DMS53 treated with DMSO at 0.1 percent for 48 hours (cell line): ENCODE measurements at regions not wholly inside any gene's neighbourhood (a gene's known extent, or its start where the extent isn't known, plus 50 kb on each side); places are given as distances from the start of the nearest gene placed in this dataset.
"Not testable (repeated sequence)": the region's sequence is repeated elsewhere in the genome, so short reads cannot be mapped to it uniquely, and the experiment has no call there.

Experiments used
- DNase-seq: peaks from one replicate; lab custom pipeline; 2025; ENCODE audit not compliant: unreplicated experiment; lab: John Stamatoyannopoulos, UW

DNA sequence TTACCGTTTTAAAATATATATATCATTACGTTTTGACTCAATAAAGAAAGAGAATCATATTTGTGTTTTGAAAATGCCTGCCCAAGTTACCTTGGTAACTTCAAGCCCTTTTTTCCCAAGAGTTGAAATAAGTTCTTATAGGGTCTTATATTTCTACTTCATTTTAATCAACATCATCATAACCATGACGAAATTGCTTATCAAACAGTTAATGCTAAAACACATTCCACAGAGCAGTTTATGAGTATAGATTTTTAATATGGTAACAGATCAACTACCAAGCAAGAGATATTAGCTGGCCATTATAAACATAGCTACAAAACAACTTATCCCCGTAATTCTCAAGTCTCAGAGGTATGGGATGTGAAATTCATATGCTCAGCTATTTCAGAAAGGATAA is 197.9 kb upstream of the LRRTM4 start:
- no peak for DNase-seq

DNA sequence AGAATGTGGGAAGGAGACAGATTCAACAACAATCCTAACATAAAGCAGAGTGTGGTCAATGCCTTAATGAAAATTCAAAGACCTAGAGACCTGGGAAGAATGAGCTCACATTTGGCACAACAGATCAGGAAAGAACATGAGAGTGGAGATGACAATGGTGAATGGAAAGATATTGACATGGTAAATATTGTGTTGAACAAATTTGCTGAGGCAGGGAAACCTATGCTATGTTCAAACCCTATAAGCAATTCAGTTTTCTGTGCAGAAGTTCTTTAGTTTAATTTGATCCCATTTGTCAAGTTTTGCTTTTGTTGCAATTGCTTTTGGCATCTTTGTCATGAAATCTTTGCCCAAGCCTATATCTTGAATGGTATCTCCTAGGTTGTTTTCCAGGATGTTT is 199.4 kb upstream of the LRRTM4 start:
- no peak for DNase-seq

DNA sequence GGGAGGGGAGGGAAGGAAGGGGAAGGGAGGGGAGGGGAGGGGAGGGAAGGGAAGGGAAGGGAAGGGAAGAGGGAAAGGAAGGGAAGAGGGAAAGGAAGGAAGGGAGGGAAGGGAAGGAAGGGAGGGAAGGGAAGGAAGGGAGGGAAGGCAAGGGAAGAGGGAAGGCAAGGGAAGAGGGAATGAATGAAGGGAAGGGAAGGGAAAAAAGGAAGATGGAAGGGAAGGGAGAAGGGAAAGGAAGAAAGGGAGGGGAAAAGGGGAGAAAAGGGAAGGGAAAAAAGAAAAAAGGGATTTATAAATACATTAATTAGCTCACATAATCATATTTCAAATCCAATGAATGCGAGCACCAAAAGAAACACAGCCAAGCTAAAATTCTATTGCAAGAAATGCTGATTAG is 202.9 kb upstream of the LRRTM4 start:
- no peak for DNase-seq

DNA sequence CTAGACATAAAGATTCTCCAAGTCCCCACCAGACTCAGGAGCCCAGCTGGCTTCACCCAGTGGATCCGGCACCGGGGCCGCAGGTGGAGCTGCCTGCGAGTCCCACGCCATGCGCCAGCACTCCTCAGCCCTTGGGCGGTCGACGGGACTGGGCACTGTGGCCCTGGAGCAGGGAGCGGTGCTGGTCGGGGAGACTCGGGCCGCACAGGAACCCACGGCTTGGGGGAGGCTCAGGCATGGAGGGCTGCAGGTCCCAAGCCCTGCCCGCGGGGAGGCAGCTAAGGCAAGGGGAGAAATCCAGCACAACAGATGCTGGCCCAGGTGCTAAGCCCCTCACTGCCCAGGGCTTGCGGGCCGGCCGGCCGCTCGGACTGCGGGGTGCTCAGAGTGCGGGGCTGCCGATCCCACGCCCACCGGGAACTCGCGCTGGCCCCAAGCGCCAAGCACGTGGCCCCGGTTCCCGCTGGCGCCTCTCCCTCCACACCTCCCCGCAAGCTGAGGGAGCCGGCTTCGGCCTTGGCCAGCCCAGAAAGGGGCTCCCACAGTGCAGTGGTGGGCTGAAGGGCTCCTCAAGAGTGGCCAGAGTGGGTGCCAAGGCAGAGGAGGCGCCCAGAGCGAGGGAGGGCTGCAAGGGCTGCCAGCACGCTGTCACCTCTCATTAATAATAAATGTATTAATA is 212.6 kb upstream of the LRRTM4 start:
- DNase-seq, result not testable (repeated sequence)

DNA sequence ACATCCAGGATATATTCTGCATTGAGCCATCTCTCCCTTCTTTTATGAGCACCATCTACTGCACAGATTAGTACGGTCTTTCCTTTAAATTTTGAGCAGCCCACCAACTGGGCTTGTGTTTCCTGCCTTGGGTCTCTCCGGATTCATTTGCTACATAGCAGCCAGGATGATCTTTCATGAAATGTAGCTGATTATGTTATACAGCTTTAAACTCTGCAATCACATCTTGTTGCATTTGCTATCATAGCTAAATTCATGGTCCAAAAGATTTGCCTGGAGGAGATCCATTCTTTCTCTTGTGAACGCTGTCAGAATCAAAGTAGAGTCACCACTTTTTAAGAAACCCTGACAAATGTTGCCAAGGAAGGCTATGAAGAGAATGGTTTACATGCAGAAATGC is 215.1 kb upstream of the LRRTM4 start:
- DNase-seq, result no peak

DNA sequence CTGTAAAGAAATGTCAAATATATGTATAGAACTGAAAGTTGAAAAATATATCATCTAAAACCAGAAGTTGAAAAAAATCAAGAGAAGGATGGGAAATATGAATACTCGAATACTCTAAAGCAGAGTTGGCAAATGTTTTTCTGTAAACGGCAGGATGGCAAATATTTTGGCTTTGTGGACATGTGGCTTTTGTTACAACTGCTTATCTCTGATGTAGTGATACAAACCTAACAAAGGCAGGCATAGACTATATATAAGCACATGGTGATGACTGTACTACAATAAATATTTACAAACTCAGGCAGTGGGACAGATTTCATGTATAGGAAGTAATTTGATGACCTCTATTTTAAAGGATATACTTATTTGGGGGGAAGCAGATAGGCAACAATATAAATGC is 224.6 kb upstream of the LRRTM4 start:
- peak; percentile 75 for DNase-seq

DNA sequence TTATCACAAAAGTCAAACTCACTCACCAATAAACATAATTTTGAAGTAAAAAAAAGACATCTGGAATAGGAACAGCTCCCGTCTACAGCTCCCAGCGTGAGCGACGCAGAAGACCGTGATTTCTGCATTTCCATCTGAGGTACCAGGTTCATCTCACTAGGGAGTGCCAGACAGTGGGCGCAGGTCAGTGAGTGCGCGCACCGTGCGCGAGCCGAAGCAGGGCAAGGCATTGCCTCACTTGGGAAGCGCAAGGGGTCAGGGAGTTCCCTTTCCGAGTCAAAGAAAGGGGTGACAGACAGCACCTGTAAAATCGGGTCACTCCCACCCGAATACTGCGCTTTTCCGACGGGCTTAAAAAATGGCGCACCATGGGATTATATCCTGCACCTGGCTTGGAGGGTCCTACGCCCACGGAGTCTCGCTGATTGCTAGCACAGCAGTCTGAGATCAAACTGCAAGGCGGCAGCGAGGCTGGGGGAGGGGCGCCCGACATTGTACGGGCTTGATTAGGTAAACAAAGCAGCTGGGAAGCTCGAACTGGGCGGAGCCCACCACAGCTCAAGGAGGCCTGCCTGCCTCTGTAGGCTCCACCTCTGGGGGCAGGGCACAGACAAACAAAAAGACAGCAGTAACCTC is 231.7 kb upstream of the LRRTM4 start:
- peak; percentile 18 for DNase-seq

DNA sequence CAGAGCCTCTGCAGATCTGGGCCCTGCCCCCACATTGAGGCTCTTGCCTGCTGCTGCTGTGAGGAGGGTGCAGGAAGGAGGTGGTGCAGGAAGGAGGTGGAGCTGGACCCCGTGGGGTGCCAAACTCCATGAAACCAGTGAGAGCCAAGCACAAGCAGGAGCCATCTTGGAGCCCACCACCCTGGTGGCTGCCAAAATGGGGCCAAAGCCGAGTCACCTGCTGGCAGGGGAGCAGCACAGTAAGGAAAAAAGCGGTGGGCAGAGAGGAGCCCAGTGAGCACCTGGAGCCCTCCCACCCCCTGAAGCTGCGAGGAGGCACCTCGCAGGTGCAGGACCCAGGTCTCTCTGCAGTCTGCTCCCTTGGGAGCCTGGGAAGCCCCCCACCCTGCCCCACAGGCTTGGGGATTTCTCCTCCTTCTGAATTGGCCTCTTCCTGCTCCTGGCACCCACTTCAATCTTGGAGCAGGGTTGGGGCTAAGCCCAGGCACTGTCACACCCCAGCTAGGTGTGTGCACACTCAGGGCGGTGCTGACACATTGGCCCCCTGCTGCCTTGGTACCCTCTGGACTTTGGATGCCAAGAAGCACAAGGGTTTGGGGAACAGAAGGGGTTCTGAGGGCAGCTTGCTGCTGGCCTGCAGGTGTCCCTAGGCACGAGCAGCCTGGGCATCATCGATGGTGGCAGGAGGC is 245.4 kb upstream of the LRRTM4 start:
- DNase-seq, result no peak

DNA sequence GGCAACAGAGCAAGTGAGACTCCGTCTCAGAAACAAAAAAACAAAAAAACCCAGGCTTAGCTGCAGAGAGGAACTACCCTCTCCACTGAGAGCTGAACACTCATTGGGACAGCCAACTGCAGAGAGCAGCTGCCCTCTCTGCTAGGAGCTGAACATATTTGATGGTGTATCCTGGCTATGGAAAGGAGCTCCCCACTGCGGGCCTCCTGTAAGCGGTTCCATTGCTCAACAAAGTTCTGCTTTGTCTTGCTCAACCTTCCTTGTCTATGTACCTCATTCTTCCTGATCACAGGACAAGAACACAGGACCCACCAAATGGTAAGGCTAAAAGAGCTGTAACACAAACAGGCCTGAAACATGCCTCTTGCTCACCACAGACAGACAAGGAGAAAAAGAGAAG is 246.3 kb upstream of the LRRTM4 start:
- DNase-seq, result no peak

DNA sequence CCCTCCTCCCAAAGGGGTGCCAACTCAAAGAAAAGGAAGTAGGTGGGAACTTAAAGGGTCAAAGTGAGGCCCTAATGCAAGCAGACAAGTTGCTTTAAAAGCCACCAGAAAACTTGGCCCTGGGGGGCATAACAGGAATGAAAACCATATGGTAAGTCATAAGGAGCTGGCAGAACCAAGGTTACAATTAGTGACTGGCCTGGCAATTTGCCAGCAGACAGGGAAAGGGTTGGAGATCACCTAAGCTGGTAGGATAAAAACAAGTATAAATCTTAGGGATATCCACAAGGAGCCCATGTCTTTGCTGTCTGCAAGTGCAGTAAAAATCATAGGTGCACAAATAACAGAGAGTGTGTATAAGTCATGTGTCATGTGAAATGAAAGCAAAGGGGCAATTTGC is 256.7 kb upstream of the LRRTM4 start:
- DNase-seq, result no peak

DNA sequence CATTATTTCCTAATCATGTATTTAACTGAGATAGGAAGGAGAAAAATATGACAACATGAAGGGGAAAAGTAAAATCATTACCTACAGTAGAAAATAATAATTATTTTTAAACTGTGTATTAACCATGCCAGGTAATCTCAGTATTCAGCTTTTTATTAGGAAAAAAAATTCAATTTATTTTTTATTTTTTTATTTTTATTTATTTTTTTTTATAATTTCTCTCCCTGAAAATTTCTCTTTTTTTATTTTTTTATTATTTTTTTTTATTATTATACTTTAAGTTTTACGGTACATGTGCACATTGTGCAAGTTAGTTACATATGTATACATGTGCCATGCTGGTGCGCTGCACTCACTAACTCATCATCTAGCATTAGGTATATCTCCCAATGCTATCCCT is 271.3 kb upstream of the LRRTM4 start:
- DNase-seq, result not testable (repeated sequence)

DNA sequence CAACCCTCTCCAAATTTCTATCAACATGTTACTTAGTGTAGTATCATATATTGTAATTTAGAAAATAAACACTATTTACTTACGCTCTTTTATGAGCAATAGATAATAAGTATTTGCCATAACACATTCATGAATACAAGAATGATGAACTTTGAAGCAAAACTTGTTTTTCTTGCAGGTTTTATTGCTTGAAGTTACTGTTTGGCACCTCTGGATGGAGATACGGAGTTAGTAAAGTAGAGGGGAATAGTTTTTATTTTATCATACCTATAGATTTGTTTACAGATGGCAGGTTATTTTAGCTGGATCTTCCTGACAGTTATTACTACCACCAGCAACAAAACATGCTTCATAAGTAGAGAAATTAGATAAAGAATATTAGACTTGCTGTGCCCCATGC is 274.2 kb upstream of the LRRTM4 start:
- DNase-seq, result no peak

DNA sequence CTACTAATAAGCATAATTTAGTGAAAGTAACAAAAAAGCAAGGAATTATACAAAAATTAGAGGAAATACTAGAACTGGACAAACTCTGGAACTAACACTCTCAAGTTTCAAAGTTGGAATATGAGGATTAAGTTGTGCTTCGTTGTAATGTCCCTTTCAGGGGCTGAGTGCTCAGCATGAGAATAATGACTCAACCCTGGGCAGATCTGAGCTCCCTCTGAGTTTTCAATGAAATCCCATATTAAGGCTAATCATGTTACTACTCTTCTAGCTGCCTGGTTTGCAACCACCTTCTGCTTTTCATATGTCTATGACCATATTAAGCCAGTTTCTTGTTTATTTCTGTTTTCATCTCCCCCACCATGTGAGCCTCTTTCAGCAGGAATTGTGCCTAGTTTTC is 274.9 kb upstream of the LRRTM4 start:
- DNase-seq, result no peak

DNA sequence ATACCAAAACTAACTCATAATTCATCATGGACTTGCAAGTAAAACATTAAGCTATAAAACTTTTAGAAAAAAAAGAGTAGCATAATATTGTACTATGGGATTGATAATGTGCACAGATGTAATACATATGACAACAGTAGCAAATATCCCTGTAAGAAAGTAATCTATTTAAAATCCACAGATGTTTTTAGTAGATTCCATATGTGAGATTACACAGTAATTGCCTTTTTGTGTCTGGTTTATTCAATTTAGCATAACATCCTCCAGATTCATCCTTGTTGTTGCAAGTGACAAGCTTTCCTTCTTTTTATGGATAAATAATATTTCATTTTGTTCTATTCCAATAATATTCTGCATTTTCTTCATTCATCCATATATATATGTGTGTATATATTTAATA is 278.2 kb upstream of the LRRTM4 start:
- DNase-seq, result no peak

DNA sequence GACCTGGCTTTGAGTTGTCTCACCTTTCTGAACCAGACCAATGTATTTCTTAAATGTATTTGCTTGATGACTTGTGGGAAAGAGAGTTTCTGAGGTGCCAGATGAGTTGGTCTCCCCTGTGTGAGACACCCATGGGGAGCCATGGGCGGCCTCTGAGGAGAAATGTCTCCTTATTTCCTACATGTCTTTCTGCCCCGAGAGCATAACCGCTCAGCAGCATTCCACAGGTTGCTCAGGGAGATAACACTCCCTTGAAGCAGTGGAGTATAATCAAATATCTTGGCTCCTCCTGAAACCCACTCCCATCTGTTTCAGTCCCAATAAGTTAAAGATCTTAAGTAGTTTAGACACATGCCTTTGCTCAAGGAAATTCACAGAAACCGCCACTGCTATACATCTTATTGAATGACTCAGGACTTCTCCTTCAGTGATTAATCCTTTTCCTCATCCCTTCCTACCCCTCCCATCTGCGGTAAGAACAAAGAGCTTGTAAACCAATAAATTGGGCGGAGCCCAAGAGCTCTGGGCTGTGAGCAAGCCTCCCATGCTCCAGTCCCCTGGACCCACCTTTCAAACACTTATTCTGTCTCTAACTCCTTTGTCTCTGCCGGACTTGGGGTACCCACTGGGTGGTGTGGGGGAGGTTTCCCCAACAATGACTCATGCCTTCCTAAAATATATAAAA is 285.5 kb upstream of the LRRTM4 start:
- DNase-seq, result no peak

DNA sequence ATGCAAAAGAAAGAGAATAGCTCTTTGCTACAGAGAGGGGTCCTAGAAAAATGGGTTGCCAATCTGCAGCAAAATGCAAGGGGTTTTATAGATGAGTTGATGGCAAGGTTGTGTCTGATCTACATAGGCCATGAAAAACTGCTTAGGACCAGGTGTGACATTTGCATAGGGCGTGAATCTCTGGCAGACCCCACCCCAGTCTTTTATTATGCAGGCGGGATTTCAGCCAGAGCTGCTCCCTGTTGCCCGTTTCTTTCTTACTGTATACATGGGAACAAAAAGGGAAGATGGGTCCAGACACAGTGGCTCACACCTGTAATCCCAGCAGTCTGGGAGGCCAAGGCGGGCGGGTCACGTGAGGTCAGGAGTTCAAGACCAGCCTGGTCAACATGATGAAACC is 286.4 kb upstream of the LRRTM4 start:
- DNase-seq, result no peak

DNA sequence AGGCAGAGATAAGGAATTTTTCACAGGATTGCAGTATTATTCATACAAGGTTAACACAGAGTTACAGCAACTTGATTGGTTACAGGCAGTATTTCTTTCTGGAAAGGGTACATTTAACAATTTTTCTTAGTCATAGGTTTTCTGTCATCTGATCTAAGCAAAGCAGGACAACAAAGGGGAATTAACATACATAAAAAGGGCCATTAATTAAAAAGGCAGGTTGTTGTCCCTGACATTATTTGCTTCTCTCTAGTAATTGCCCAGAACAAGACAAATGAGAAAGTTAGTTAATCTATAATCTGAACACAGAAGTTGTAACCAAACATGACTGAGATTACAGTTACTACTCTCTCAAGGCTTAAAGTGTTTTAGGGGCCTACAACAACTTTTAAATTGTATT is 291.4 kb upstream of the LRRTM4 start:
- DNase-seq, result no peak

DNA sequence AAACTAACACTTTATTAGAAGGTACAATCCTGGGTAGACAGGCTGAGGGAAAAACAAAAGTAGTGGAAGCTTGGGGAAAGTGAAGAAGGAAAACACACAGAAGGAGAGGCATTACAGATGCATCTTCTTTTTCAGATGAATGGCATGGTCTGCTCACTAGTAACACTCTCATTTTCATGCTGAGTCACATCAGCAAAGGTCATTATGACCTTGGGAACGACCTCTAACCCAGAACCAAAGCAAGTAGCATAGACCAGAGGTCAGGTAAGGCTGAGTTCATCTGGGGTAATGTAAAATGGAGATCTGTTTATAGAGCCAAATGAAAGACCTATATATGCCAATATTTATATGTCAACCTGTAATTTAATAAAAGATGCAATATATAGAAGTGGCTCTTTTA is 294.4 kb upstream of the LRRTM4 start:
- DNase-seq, result no peak

DNA sequence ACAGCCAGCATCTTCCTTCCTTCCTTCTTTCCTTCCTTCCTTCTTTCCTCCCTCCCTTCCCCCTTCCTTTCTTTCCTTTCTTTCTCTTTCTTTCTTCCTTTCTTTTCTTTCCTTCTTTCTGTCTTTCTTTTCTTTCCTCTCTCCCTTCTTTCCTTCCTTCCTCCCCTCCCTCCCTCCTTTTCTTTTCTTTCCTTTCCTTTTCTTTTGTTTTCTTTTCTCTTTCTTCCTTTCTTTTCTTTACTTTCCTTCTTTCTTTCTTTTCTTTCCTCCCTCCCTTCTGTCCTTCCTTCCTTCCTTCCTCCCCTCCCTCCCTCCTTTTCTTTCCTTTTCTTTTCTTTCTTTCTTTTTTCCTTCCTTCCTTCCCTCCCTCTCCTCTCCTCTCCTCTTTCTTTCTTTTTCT is 296.0 kb upstream of the LRRTM4 start:
- DNase-seq, result no peak

DNA sequence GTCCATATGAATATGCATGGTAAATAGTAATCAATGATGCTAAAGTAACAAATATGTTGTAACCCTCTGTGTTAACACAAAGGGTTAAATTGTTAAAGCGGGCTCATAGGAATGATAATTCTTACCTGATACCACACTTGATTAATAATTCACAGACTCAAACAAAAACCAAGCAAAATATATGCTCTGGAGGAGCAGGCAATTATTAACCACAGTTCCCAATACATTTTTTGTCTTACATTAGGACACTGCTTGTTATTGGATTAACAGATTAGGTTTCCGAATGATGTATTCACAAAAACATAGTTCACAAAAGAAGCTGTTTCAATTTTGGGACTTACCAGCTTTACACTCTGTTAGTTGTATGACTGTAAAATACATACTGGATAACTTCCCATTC is 300.9 kb upstream of the LRRTM4 start:
- no peak for DNase-seq

DNA sequence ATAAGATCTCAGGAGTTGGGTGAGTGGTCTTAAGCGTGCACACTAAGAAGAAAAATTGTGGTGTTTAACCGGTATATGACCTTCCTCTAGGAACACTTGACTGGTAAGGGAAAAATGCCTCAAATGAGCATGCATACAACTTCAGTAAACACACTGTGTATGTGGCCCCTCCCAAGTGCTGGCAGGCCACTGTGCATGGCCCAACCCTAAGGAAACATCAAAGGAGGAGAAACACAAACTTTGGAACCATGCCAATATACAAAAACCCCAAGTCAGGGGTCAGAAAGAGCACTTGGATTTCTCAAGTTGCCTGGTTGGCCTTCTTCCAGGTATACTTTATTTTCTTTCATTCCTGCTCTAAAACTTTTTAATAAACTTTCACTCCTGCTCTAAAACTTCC is 308.9 kb upstream of the LRRTM4 start:
- no peak for DNase-seq

DNA sequence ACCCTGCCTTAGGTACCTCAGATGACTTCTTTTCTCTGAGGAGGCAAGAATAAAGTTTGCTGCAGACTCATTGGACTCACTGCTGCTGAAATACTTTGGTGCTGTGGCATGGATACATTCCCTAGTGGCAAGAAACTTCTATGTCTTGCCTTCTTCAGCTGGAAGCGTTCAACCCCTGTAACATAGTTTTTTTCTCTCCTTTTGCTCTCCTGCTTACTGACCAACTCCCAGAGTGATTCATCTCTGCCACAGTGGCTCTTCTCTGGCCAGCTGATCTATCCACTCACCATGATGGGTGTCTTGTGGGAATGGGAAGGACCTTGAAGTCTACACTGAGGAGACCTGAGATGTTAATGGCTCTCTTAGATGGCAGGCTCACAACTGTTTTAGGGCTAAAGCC is 309.3 kb upstream of the LRRTM4 start:
- no peak for DNase-seq
